Endothelial cell of umbilical vein (primary cell): ENCODE measurements at regions not wholly inside any gene's neighbourhood (a gene's known extent, or its start where the extent isn't known, plus 50 kb on each side); places are given as distances from the start of the nearest gene placed in this dataset.

ENCODE experiments used
- BruUV-seq: library from RNA; stranded (reverse); fragments of 400-500 nt; replicated peaks from 2 replicates; lab custom pipeline; 2021; lab: Mats Ljungman, UMichigan
- CTCF ChIA-PET: fragments of 300-600, 350-600 bp; sonication (Branson Sonifier 250); formaldehyde crosslinking; loops from one replicate; lab custom pipeline; 2021; ENCODE audit warnings: antibody characterized with exemption, inconsistent platforms; lab: Charles Lee
- POLR2A ChIA-PET: fragments of 300-600, 350-600 bp; sonication (Branson Sonifier 250); formaldehyde crosslinking; loops from one replicate; lab custom pipeline; 2021; ENCODE audit warnings: antibody characterized with exemption, inconsistent platforms; lab: Charles Lee
- DNase-seq: peaks from one replicate; pipeline ENCODE4 v3.0.0-alpha.2; 2011; ENCODE audit warnings: low read depth, low spot score
- FAIRE-seq: peaks from 2 replicates; lab custom pipeline; 2011; peaks lifted over from hg19 to GRCh38; lab: Jason Lieb, UNC
- H2AFZ ChIP-seq: 2 replicates; pipeline ENCODE4 v1.6.0; 2012; ENCODE audit warnings: low read depth, low read length, control low read depth, inconsistent platforms
- H3K27ac ChIP-seq: 2 replicates; pipeline ENCODE4 v1.5.1; 2011; ENCODE audit warnings: low read depth, mild to moderate bottlenecking, control low read depth, low read length, moderate library complexity; ENCODE audit not compliant: insufficient read depth
- H3K27me3 ChIP-seq, 2 experiments: 2 replicates each; pipeline versions ENCODE4 v1.6.0 to v1.6.1; 2011; ENCODE audit warnings: low read length in 2 of 2, mixed read lengths in 1 of 2; ENCODE audit not compliant: control insufficient read depth in 2 of 2, insufficient read depth in 2 of 2
- H3K36me3 ChIP-seq, 2 experiments: 2 replicates in 1 of 2; 3 replicates in 1 of 2; pipeline ENCODE4 v1.5.1; 2011; ENCODE audit warnings: low read length in 2 of 2, mild to moderate bottlenecking in 1 of 2, moderate library complexity in 1 of 2; ENCODE audit not compliant: control insufficient read depth in 2 of 2, insufficient read depth in 2 of 2; ENCODE audit errors: extremely low read depth in 1 of 2
- H3K4me1 ChIP-seq: 3 replicates; pipeline ENCODE4 v1.5.1; 2011; ENCODE audit warnings: mild to moderate bottlenecking, low read length; ENCODE audit not compliant: control insufficient read depth, insufficient read depth; ENCODE audit errors: extremely low read depth
- H3K4me2 ChIP-seq: 2 replicates; pipeline ENCODE4 v1.6.1; 2011; ENCODE audit warnings: low read length, control low read depth, mixed read lengths; ENCODE audit not compliant: insufficient read depth
- H3K4me3 ChIP-seq, 3 experiments: fragments of 200-600 bp in 1 of 3; sonication (generic), shearing (Covaris generic) in 1 of 3; replicated peaks in 1 of 3; 2 replicates each; pipeline ENCODE4 v1.5.1; 2011 to 2016; ENCODE audit warnings: control low read depth in 3 of 3, low read length in 3 of 3, mild to moderate bottlenecking in 2 of 3, inconsistent platforms in 1 of 3, low read depth in 1 of 3, moderate library complexity in 1 of 3; ENCODE audit not compliant: insufficient read depth in 1 of 3
- H3K79me2 ChIP-seq: 2 replicates; pipeline ENCODE4 v1.6.0; 2012; ENCODE audit warnings: low read length, inconsistent platforms; ENCODE audit not compliant: control insufficient read depth, insufficient read depth
- H3K9ac ChIP-seq: replicated peaks from 2 replicates; pipeline ENCODE3; 2011; ENCODE audit warnings: low read length, control low read depth; ENCODE audit not compliant: insufficient read depth; ENCODE audit errors: extremely low read depth
- H3K9me1 ChIP-seq: replicated peaks from 3 replicates; pipeline ENCODE4 v1.6.0; 2011; ENCODE audit warnings: mild to moderate bottlenecking, low read length; ENCODE audit not compliant: control insufficient read depth, insufficient read depth; ENCODE audit errors: extremely low read depth
- H3K9me3 ChIP-seq: replicated peaks from 2 replicates; pipeline ENCODE4 v1.5.1; 2012; ENCODE audit warnings: low read length, inconsistent platforms; ENCODE audit not compliant: control insufficient read depth, insufficient read depth
- H4K20me1 ChIP-seq: replicated peaks from 2 replicates; pipeline ENCODE3; 2011; ENCODE audit warnings: mild to moderate bottlenecking, low read length; ENCODE audit not compliant: control insufficient read depth, insufficient read depth; ENCODE audit errors: extremely low read depth
- EZH2 ChIP-seq: IDR thresholded peaks from 2 replicates; pipeline ENCODE4 v1.6.1; 2012; ENCODE audit warnings: borderline replicate concordance, low read depth, mild to moderate bottlenecking, moderate library complexity, low read length, inconsistent platforms; ENCODE audit not compliant: severe bottlenecking
- FOS ChIP-seq: IDR thresholded peaks from 2 replicates; pipeline ENCODE4 v1.6.1; 2011; ENCODE audit warnings: mild to moderate bottlenecking, low read length, moderate library complexity, borderline replicate concordance; ENCODE audit not compliant: insufficient read depth
- GATA2 ChIP-seq: IDR thresholded peaks from 2 replicates; pipeline ENCODE4 v1.7.0; 2011; ENCODE audit warnings: low read depth, mild to moderate bottlenecking, moderate library complexity, mixed read lengths, low read length; ENCODE audit not compliant: insufficient read length, insufficient read depth
- JUN ChIP-seq: IDR thresholded peaks from 2 replicates; pipeline ENCODE4 v1.6.1; 2011; ENCODE audit warnings: borderline replicate concordance, low read depth; ENCODE audit not compliant: insufficient read length, insufficient read depth
- MYC ChIP-seq: IDR thresholded peaks from one replicate; pipeline ENCODE4 v1.6.1; 2011; ENCODE audit warnings: mild to moderate bottlenecking, low read depth, low read length
- POLR2A ChIP-seq: IDR thresholded peaks from 2 replicates; pipeline ENCODE4 v1.6.1; 2012; ENCODE audit warnings: low read depth, mild to moderate bottlenecking, control low read depth, low read length
- POLR2AphosphoS5 ChIP-seq: IDR thresholded peaks from 2 replicates; pipeline ENCODE4 v1.6.1; 2012; ENCODE audit warnings: low read depth, mild to moderate bottlenecking, control low read depth, low read length, moderate library complexity; ENCODE audit not compliant: insufficient read depth
- dilution Hi-C: fragments of 300-500 bp; cut with MboI; formaldehyde crosslinking; loops from one replicate; pipeline ENCODE4 v1.15.0; 2019; ENCODE audit warnings: low sequenced_read_pairs; ENCODE audit not compliant: extremely low pct_ligation_motif_present
- intact Hi-C: fragments of 100-400 bp; cut with micrococcal nuclease; formaldehyde crosslinking; loops from one replicate; pipeline ENCODE4 v1.10.0; 2022
- TF ChIP-seq, protein P1 (sequence below), 2 donors: IDR thresholded peaks; 1 replicate in 1 of 2; 2 replicates in 1 of 2; pipeline ENCODE4 v1.5.1; 2011; ENCODE audit warnings: low read length in 2 of 2, mild to moderate bottlenecking in 2 of 2, moderate library complexity in 2 of 2, control low read depth in 1 of 2, inconsistent platforms in 1 of 2, low read depth in 1 of 2; ENCODE audit not compliant: insufficient read depth in 1 of 2; ENCODE audit errors: extremely low read depth in 1 of 2
- TF ChIP-seq, protein P2 (sequence below): IDR thresholded peaks from 2 replicates; pipeline ENCODE4 v1.6.1; 2011; ENCODE audit not compliant: insufficient read depth, insufficient read length

DNA sequence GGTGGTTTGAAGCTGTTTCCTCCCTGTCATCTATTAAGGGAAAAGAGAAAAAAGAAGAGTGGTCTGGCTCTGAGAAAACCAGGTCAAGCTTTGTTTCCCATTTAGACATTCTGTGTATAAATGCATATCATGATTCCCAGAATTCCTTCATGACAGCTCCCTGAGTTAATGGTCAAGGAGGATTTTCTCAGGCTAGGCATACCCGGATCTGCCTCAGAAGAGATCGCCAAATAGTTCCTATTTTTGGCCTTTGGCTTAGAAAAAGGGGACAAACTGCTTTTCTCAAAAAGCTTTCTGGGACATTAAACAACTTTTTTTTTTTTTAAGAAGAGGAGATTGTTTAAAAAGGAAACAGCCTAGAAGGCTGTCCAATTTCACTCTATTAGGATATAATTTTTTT lies 53.5 kb upstream of the PIP4K2A start:
- ChIA-PET POLR2A (no interaction called here), CTCF (no interaction called here)
- intact Hi-C loops (no loop called here), dilution Hi-C loops (no loop called here)
- no peak for FAIRE-seq
- Histone ChIP-seq H3K27me3 (peaks cover 3 to 7% of the 10 kb centered on the region in 2 experiments), H3K4me3 (no peak overlapping the region), H3K36me3 (no peaks in the 10 kb centered on the region), H3K27ac (no peak overlapping the region), H3K4me1 (no peaks in the 10 kb centered on the region), H3K4me2 (no peak overlapping the region), H3K79me2 (no peaks in the 10 kb centered on the region), H3K9ac (no peak overlapping the region), H4K20me1 (no peaks in the 10 kb centered on the region), H3K9me1 (no peaks in the 10 kb centered on the region), H3K9me3 (no peaks in the 10 kb centered on the region), H2AFZ (no peak overlapping the region)
- no peak for DNase-seq
- no peak for TF ChIP-seq FOS
- TF ChIP-seq EZH2, result no peak
- TF ChIP-seq, protein P1, sequence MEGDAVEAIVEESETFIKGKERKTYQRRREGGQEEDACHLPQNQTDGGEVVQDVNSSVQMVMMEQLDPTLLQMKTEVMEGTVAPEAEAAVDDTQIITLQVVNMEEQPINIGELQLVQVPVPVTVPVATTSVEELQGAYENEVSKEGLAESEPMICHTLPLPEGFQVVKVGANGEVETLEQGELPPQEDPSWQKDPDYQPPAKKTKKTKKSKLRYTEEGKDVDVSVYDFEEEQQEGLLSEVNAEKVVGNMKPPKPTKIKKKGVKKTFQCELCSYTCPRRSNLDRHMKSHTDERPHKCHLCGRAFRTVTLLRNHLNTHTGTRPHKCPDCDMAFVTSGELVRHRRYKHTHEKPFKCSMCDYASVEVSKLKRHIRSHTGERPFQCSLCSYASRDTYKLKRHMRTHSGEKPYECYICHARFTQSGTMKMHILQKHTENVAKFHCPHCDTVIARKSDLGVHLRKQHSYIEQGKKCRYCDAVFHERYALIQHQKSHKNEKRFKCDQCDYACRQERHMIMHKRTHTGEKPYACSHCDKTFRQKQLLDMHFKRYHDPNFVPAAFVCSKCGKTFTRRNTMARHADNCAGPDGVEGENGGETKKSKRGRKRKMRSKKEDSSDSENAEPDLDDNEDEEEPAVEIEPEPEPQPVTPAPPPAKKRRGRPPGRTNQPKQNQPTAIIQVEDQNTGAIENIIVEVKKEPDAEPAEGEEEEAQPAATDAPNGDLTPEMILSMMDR (IDR thresholded peaks at IDR 0.05; ENCODE audit: extremely low read depth in 1 of 2, insufficient read depth in 1 of 2, low read depth in 1 of 2, low read length in 2 of 2), result no peak
- no peak for TF ChIP-seq MYC
- no peak for TF ChIP-seq POLR2A
- TF ChIP-seq, protein P2, sequence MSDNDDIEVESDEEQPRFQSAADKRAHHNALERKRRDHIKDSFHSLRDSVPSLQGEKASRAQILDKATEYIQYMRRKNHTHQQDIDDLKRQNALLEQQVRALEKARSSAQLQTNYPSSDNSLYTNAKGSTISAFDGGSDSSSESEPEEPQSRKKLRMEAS, result no peak
- TF ChIP-seq GATA2, result no peak
- TF ChIP-seq POLR2AphosphoS5, result no peak
- no peak for TF ChIP-seq JUN
- BruUV-seq, result no TSS peak
